ENCODE measurements at regions not wholly inside any gene's neighbourhood (a gene's known extent, or its start where the extent isn't known, plus 50 kb on each side); places are given as distances from the start of the nearest gene placed in this dataset.

- DNase-seq: no peak
Measured at GRCh38 chrY:14139521-14139920, 83.5 kb downstream of the VCY1B start.

GRCh38 chrY:14145614-14146013 lies 89.6 kb downstream of the VCY1B start:
- no peak for DNase-seq

- DNase-seq: no peak
Measured at GRCh38 chrY:14182776-14183175, 126.7 kb downstream of the VCY1B start.

DNA sequence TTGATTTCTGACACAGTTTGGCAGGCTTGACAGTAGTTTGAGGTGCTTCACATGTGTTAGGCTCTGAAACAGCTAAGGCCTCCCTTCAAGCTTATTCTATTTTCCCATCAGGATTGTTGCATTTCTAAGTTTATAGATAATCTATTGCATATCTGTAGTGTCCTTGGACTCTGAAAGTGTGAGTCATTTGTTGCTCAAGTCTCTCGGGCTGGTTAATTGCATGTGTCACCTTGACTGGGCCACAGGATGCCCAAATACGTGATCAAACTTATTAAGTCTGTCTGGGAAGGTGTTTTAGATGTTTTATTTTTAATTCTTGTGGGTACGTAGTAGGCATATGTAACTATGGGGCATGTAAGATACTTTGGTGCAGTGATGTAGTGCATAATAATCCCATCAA lies 166.0 kb downstream of the VCY1B start:
- DNase-seq: no peak

DNA sequence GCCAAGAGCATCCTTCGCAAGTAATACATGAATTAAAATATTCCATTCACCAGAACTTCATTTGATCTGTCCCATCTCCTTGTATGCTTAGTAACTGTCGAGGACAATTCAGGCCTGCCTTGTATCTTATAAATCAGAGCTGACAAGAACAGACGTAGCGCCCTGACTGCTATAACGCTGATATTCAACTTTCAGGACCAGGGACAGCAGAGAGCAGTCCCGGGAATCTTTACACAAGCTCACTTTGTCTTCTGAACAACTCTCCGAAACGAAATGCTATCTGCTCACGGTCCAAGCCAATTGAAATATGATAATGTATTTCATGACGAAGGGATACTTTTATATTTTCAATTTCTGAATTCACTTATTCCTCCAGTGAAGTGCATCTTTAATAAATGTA lies 175.7 kb downstream of the VCY1B start:
- peak; percentile 7 for DNase-seq

- no peak for DNase-seq
Measured at GRCh38 chrY:14235070-14235469, 179.0 kb downstream of the VCY1B start.

GRCh38 chrY:14238277-14238676 lies 182.2 kb downstream of the VCY1B start:
- DNase-seq: no peak

DNA sequence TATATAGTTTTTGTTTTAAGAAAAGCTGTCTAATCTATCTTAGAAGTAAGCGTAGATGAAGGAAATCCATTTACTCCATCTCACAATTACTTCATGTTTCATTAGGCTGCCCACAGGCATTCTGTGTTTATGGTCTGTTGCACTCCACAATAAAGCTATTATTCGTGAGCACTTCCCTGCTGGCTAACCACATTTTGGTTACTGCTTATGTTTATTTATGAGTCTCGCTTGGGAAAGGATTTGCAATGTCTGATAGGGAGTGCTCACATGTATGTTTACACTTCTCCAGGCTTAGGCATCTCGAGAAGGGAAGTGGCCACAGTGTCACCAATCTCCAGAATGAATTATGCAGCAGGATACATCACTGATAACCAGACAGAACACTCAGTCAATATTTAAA lies 190.9 kb downstream of the VCY1B start:
- no peak for DNase-seq

DNA sequence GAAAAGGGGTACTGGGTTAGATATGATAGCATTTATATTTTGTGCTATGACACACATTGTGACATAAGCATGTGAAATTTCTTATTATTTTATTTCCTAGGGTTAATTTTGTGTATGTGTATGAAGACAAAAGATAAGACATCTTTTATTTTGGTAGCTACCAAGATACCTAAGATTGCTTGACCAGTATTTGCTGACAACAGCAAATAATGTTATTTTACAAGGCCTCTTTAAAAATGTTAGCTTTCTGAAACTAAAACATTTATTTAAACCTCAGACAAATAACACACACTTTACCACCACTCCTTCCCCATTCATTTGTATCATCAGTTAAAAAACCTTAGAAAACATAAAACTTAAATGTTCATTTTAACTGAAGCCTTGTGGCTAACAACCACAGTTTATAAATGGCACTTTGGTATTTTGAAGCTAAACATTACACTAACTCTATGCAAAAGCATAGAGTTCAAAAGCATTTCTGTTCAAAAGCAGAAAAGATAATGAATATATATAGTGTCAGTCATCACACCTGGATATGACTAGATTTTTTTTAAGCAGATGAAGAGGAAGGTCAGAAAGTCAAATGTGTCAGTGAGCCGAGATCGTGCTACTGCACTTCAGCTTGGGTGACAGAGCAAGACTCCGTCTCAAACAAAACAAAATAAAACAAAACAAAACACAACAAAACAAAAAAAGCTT lies 193.0 kb downstream of the VCY1B start:
- DNase-seq: no peak

GRCh38 chrY:14255965-14256816 lies 200.2 kb downstream of the VCY1B start:
- DNase-seq: no peak

GRCh38 chrY:14256817-14257168 lies 200.8 kb downstream of the VCY1B start:
- DNase-seq: no peak

- DNase-seq: no peak
Measured at GRCh38 chrY:14277029-14277428, 221.0 kb downstream of the VCY1B start.

GRCh38 chrY:14290656-14291375 lies 233.5 kb upstream of the NLGN4Y start:
- DNase-seq: no peak

DNA sequence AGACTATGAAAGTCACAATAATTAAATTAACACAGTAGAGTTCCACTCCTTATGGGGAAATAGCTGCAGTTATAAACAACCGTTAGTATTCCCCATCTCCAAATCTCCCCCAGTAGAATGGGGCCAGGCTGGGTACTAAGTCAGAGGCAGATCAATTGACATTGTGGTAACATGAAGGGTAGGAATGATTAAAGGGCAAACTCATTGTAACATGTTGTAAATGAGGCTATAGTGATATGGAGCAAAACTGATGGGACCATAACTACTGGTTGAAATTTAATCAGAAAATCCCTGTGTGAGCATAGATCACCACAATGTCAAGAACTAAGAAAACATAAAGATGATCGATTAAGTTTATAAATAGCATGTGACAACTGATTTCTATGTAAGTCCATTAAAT lies 231.9 kb upstream of the NLGN4Y start:
- no peak for DNase-seq

GRCh38 chrY:14300775-14301174 lies 223.6 kb upstream of the NLGN4Y start:
- DNase-seq: no peak

- no peak for DNase-seq
Measured at GRCh38 chrY:14301552-14301951, 222.8 kb upstream of the NLGN4Y start.

GRCh38 chrY:14328677-14329345 lies 195.5 kb upstream of the NLGN4Y start:
- DNase-seq: no peak

- no peak for DNase-seq
Measured at GRCh38 chrY:14330362-14330761, 194.0 kb upstream of the NLGN4Y start.

DNA sequence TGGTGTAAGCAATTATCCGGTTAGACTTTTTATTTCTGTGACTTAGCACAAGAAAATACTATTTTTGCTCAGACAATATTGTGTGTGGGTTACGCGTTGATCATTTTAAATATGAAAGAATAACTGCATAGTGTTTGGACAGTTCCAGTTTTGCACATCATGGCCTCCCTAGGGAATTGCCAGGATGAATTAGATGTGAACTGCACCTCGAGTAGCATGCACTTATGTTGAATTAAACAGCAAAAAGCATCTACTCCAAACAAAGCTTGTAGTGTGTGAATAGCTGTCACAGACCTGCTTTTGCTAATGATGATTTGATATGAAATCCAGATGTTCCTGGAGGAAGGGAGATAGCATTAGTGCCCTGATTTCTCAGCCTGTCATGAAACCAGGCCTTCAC lies 184.8 kb upstream of the NLGN4Y start:
- DNase-seq: no peak

- DNase-seq: peak; percentile 51
Measured at GRCh38 chrY:14340459-14341143, 183.7 kb upstream of the NLGN4Y start.

DNA sequence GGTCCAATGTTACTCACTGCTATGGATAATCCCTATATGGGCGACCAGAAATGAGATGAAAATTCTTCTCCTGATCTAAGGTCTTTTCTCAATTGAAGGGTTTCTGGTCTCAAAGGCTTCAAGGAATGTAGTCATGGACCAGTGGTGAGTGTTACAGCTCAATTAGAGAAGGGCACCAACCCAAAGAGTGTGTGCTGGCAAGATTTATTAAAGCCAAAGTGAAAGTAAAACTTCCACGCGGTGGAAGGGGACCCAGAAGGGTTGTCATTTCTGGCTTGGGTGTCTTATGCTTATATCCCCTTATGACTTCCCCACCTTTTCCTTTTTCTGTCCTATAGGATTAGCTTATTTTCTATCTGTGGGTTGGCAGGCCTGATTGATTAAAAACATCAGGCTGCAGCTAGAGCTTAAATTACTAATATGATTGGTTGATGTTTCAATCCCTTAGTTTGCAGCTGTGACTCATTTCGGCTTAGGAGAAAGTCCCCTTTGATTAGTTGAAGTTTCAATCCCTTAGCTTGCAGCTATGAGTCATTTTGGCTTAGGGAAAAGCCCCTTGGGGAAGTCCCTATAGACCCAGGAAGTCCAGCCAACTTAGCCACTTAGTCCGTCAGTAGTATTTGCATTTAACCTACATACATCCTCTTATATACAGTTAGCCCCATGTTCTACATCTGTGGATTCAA lies 179.5 kb upstream of the NLGN4Y start:
- peak; percentile 15 for DNase-seq

- no peak for DNase-seq
Measured at GRCh38 chrY:14351590-14351989, 172.7 kb upstream of the NLGN4Y start.

Measured in RPMI8226 (cell line).